ENCODE measurements at regions not wholly inside any gene's neighbourhood (a gene's known extent, or its start where the extent isn't known, plus 50 kb on each side); places are given as distances from the start of the nearest gene placed in this dataset.

DNA sequence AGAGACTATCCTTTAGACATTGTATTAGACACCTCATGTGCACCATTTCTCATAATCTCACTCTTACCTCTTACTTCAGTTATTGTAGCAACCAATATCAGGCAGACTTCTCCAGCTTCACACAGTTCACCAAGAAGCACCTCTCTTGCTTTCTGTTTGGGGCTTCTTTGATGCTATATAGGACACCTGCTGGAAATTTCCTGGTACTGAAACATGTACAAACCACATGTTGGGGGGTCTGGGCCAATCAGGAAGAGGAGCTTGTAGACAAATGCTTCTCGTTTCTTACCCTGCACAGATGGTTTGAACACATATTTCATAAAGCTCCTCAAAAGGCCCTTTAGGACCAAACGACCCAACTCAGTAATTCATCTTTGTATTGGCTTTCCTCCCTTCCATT is 212.1 kb downstream of the IZUMO3 start:
- no peak for TF ChIP-seq EP300 (IDR thresholded peaks at IDR 0.05)
- TF ChIP-seq POLR2AphosphoS5 (IDR thresholded peaks at IDR 0.05), result no peak
- TF ChIP-seq, protein P1, sequence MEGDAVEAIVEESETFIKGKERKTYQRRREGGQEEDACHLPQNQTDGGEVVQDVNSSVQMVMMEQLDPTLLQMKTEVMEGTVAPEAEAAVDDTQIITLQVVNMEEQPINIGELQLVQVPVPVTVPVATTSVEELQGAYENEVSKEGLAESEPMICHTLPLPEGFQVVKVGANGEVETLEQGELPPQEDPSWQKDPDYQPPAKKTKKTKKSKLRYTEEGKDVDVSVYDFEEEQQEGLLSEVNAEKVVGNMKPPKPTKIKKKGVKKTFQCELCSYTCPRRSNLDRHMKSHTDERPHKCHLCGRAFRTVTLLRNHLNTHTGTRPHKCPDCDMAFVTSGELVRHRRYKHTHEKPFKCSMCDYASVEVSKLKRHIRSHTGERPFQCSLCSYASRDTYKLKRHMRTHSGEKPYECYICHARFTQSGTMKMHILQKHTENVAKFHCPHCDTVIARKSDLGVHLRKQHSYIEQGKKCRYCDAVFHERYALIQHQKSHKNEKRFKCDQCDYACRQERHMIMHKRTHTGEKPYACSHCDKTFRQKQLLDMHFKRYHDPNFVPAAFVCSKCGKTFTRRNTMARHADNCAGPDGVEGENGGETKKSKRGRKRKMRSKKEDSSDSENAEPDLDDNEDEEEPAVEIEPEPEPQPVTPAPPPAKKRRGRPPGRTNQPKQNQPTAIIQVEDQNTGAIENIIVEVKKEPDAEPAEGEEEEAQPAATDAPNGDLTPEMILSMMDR (IDR thresholded peaks at IDR 0.05), result no peak
- no peak for TF ChIP-seq POLR2A (IDR thresholded peaks at IDR 0.05)

Measured in sigmoid colon (tissue), 4 donors.